HEK293 (cell line): ENCODE measurements at regions not wholly inside any gene's neighbourhood (a gene's known extent, or its start where the extent isn't known, plus 50 kb on each side); places are given as distances from the start of the nearest gene placed in this dataset.

Experiments used
- CTCF ChIA-PET: fragments of 350-600 bp; formaldehyde crosslinking; extraction: SDS; loops from one replicate; lab custom pipeline; 2021; ENCODE audit warnings: antibody characterized with exemption; lab: Yijun Ruan, JAX
- POLR2A ChIA-PET: fragments of 300-600 bp; formaldehyde crosslinking; extraction: SDS; loops from one replicate; lab custom pipeline; 2020; ENCODE audit warnings: antibody characterized with exemption, inconsistent platforms; lab: Yijun Ruan, JAX
- H3K27ac ChIP-seq: fragments of 200-500 bp; sonication (Bioruptor generic); 2 replicates; pipeline ENCODE4 v1.5.1; 2014; ENCODE audit warnings: low read depth, low read length, control low read depth, inconsistent platforms; ENCODE audit errors: extremely low read depth
- H3K36me3 ChIP-seq, 2 experiments: fragments of 200-500 bp in 1 of 2; sonication (Bioruptor generic) in 1 of 2; 1 replicate in 1 of 2; 2 replicates in 1 of 2; pipeline ENCODE4 v1.5.1; 2014 to 2017; ENCODE audit warnings: inconsistent platforms in 2 of 2, low read length in 2 of 2; ENCODE audit not compliant: control insufficient read depth in 2 of 2, insufficient read depth in 1 of 2
- H3K4me1 ChIP-seq: fragments of 200-500 bp; sonication (Bioruptor generic); 2 replicates; pipeline ENCODE4 v1.5.1; 2014; ENCODE audit warnings: mild to moderate bottlenecking, low read length, inconsistent platforms; ENCODE audit not compliant: control insufficient read depth, insufficient read depth
- H3K4me3 ChIP-seq: 2 replicates; pipeline ENCODE4 v1.5.1; 2011; ENCODE audit warnings: low read depth, mild to moderate bottlenecking, control low read depth, low read length, moderate library complexity
- H3K9me3 ChIP-seq: fragments of 200-500 bp; sonication (Bioruptor generic); 2 replicates; pipeline ENCODE4 v1.5.1; 2014; ENCODE audit warnings: low read depth, low read length, inconsistent platforms; ENCODE audit not compliant: control insufficient read depth, insufficient read depth
- EGR2 ChIP-seq: fragments of 450-650 bp; formaldehyde crosslinking; IDR thresholded peaks from 2 replicates; pipeline ENCODE4 v1.5.1; 2016; ENCODE audit warnings: low read depth, missing biosample characterization, missing genetic modification characterization
- FEZF1 ChIP-seq: fragments of 450-650 bp; formaldehyde crosslinking; IDR thresholded peaks from 2 replicates; pipeline ENCODE4 v1.5.1; 2016; ENCODE audit warnings: missing biosample characterization, missing genetic modification characterization
- OSR2 ChIP-seq: fragments of 450-650 bp; formaldehyde crosslinking; IDR thresholded peaks from 2 replicates; pipeline ENCODE4 v1.5.1; 2016; ENCODE audit warnings: missing biosample characterization, missing genetic modification characterization
- PRDM1 ChIP-seq: fragments of 450-650 bp; formaldehyde crosslinking; IDR thresholded peaks from 2 replicates; pipeline ENCODE4; 2016; ENCODE audit warnings: missing biosample characterization, missing genetic modification characterization
- RBAK ChIP-seq: fragments of 450-650 bp; formaldehyde crosslinking; IDR thresholded peaks from 2 replicates; pipeline ENCODE4 v1.5.1; 2016; ENCODE audit warnings: missing biosample characterization, missing genetic modification characterization
- ZBTB8A ChIP-seq: fragments of 450-650 bp; formaldehyde crosslinking; IDR thresholded peaks from 2 replicates; pipeline ENCODE4 v1.5.1; 2016; ENCODE audit warnings: missing biosample characterization, missing genetic modification characterization
- ZNF132 ChIP-seq: fragments of 450-650 bp; formaldehyde crosslinking; IDR thresholded peaks from 2 replicates; pipeline ENCODE4 v1.5.1; 2017; ENCODE audit warnings: missing biosample characterization, missing genetic modification characterization, borderline replicate concordance
- ZNF174 ChIP-seq: fragments of 450-650 bp; formaldehyde crosslinking; IDR thresholded peaks from 2 replicates; pipeline ENCODE4 v1.5.0; 2017; ENCODE audit warnings: missing biosample characterization, mild to moderate bottlenecking, missing genetic modification characterization
- ZNF18 ChIP-seq: fragments of 450-650 bp; formaldehyde crosslinking; IDR thresholded peaks from 2 replicates; pipeline ENCODE4 v1.5.1; 2016; ENCODE audit warnings: missing biosample characterization, missing genetic modification characterization
- ZNF19 ChIP-seq: fragments of 450-650 bp; formaldehyde crosslinking; IDR thresholded peaks from 2 replicates; pipeline ENCODE4; 2016; ENCODE audit warnings: missing biosample characterization, missing genetic modification characterization, low read depth
- ZNF2 ChIP-seq: fragments of 450-650 bp; formaldehyde crosslinking; IDR thresholded peaks from 2 replicates; pipeline ENCODE4 v1.5.1; 2016; ENCODE audit warnings: missing biosample characterization, missing genetic modification characterization
- ZNF248 ChIP-seq: fragments of 450-650 bp; formaldehyde crosslinking; IDR thresholded peaks from 2 replicates; pipeline ENCODE4 v1.5.1; 2017; ENCODE audit warnings: missing biosample characterization, missing genetic modification characterization
- ZNF266 ChIP-seq: fragments of 450-650 bp; formaldehyde crosslinking; IDR thresholded peaks from 2 replicates; pipeline ENCODE4 v1.5.1; 2016; ENCODE audit warnings: missing biosample characterization, missing genetic modification characterization, low read depth
- ZNF350 ChIP-seq: fragments of 450-650 bp; formaldehyde crosslinking; IDR thresholded peaks from 2 replicates; pipeline ENCODE4 v1.5.0; 2017; ENCODE audit warnings: missing biosample characterization, mild to moderate bottlenecking, missing genetic modification characterization
- ZNF394 ChIP-seq: fragments of 450-650 bp; formaldehyde crosslinking; IDR thresholded peaks from 2 replicates; pipeline ENCODE4 v1.5.1; 2016; ENCODE audit warnings: missing biosample characterization, missing genetic modification characterization, mild to moderate bottlenecking, moderate library complexity, borderline replicate concordance
- ZNF398 ChIP-seq: fragments of 450-650 bp; formaldehyde crosslinking; IDR thresholded peaks from 2 replicates; pipeline ENCODE4 v1.5.1; 2017; ENCODE audit warnings: missing biosample characterization, missing genetic modification characterization
- ZNF530 ChIP-seq: fragments of 450-650 bp; formaldehyde crosslinking; IDR thresholded peaks from 2 replicates; pipeline ENCODE4 v1.5.1; 2016; ENCODE audit warnings: low read depth, missing biosample characterization, missing genetic modification characterization
- ZNF585B ChIP-seq: fragments of 450-650 bp; formaldehyde crosslinking; IDR thresholded peaks from 2 replicates; pipeline ENCODE4 v1.5.1; 2016; ENCODE audit warnings: missing biosample characterization, missing genetic modification characterization
- ZNF624 ChIP-seq: fragments of 450-650 bp; formaldehyde crosslinking; IDR thresholded peaks from 2 replicates; pipeline ENCODE4 v1.5.1; 2017; ENCODE audit warnings: missing biosample characterization, missing genetic modification characterization
- ZNF626 ChIP-seq: fragments of 450-650 bp; sonication (Bioruptor Pico); formaldehyde crosslinking; IDR thresholded peaks from 2 replicates; pipeline ENCODE4 v1.5.1; 2018; ENCODE audit warnings: missing biosample characterization, missing genetic modification characterization, inconsistent platforms
- ZNF645 ChIP-seq: fragments of 450-650 bp; formaldehyde crosslinking; IDR thresholded peaks from 2 replicates; pipeline ENCODE4; 2016; ENCODE audit warnings: missing biosample characterization, missing genetic modification characterization
- ZNF658 ChIP-seq: fragments of 450-650 bp; formaldehyde crosslinking; IDR thresholded peaks from 2 replicates; pipeline ENCODE4; 2016; ENCODE audit warnings: missing biosample characterization, missing genetic modification characterization
- ZNF664 ChIP-seq: fragments of 450-650 bp; formaldehyde crosslinking; IDR thresholded peaks from 2 replicates; pipeline ENCODE4 v1.5.1; 2016; ENCODE audit warnings: missing biosample characterization, missing genetic modification characterization
- ZNF707 ChIP-seq: fragments of 450-650 bp; formaldehyde crosslinking; IDR thresholded peaks from 2 replicates; pipeline ENCODE4 v1.5.1; 2016; ENCODE audit warnings: missing biosample characterization, missing genetic modification characterization
- ZNF747 ChIP-seq: fragments of 450-650 bp; formaldehyde crosslinking; IDR thresholded peaks from 2 replicates; pipeline ENCODE4 v1.5.1; 2016; ENCODE audit warnings: missing biosample characterization, missing genetic modification characterization
- ZNF792 ChIP-seq: fragments of 450-650 bp; formaldehyde crosslinking; IDR thresholded peaks from 2 replicates; pipeline ENCODE4 v1.5.1; 2016; ENCODE audit warnings: missing biosample characterization, missing genetic modification characterization
- TF ChIP-seq, protein P1 (sequence below): fragments of 450-650 bp; formaldehyde crosslinking; IDR thresholded peaks from 2 replicates; pipeline ENCODE4 v1.5.1; 2016; ENCODE audit warnings: missing biosample characterization, missing genetic modification characterization

GRCh38 chr16:65787921-65788320 is 578.6 kb upstream of the CDH5 start:
- Histone ChIP-seq H3K4me1 (no peaks in the 10 kb centered on the region), H3K4me3 (no peak overlapping the region), H3K9me3 (no peaks in the 10 kb centered on the region), H3K36me3 (no peaks in the 10 kb centered on the region)
- CTCF ChIA-PET, result no interaction called here
- no peak for TF ChIP-seq ZNF248 (tag by site-specific recombination)
- no peak for TF ChIP-seq ZNF19 (tag by site-specific recombination)
- no peak for TF ChIP-seq ZNF747 (tag by site-specific recombination)
- TF ChIP-seq, all 188 proteins: peak for 0
- POLR2A ChIA-PET, result no interaction called here
- no peak overlapping the region for H3K27ac ChIP-seq

GRCh38 chr16:65786916-65787315 is 579.6 kb upstream of the CDH5 start:
- no peak for TF ChIP-seq ZBTB8A (tag by site-specific recombination)
- TF ChIP-seq EGR2 (tag by site-specific recombination), result no peak
- no peak for TF ChIP-seq ZNF18
- TF ChIP-seq ZNF658, result no peak
- CTCF ChIA-PET, result no interaction called here

GRCh38 chr16:65783709-65784474 is 582.6 kb upstream of the CDH5 start:
- Histone ChIP-seq H3K9me3 (no peaks in the 10 kb centered on the region), H3K4me3 (no peak overlapping the region), H3K4me1 (no peaks in the 10 kb centered on the region), H3K36me3 (no peaks in the 10 kb centered on the region), H3K27ac (no peak overlapping the region)
- CTCF ChIA-PET, result no interaction called here
- TF ChIP-seq ZNF132, result no peak
- no peak for TF ChIP-seq RBAK
- no peak for TF ChIP-seq ZNF792 (tag by site-specific recombination)
- TF ChIP-seq ZNF394 (tag by site-specific recombination), result no peak
- no peak for TF ChIP-seq PRDM1 (tag by site-specific recombination)
- TF ChIP-seq OSR2 (tag by site-specific recombination), result no peak
- TF ChIP-seq ZNF585B (tag by site-specific recombination), result no peak
- TF ChIP-seq ZNF350, result no peak
- no peak for TF ChIP-seq ZNF398 (tag by site-specific recombination)
- TF ChIP-seq ZNF530 (tag by site-specific recombination), result no peak
- TF ChIP-seq FEZF1 (tag by site-specific recombination), result no peak
- no peak for TF ChIP-seq ZNF266 (tag by site-specific recombination)
- TF ChIP-seq ZNF707 (tag by site-specific recombination), result no peak
- no peak for TF ChIP-seq ZNF626 (tag by site-specific recombination)
- TF ChIP-seq ZNF624 (tag by site-specific recombination), result no peak
- TF ChIP-seq, protein P1, sequence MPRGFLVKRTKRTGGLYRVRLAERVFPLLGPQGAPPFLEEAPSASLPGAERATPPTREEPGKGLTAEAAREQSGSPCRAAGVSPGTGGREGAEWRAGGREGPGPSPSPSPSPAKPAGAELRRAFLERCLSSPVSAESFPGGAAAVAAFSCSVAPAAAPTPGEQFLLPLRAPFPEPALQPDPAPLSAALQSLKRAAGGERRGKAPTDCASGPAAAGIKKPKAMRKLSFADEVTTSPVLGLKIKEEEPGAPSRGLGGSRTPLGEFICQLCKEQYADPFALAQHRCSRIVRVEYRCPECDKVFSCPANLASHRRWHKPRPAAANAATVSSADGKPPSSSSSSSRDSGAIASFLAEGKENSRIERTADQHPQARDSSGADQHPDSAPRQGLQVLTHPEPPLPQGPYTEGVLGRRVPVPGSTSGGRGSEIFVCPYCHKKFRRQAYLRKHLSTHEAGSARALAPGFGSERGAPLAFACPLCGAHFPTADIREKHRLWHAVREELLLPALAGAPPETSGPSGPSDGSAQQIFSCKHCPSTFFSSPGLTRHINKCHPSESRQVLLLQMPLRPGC (tag by site-specific recombination), result no peak
- TF ChIP-seq ZNF664 (tag by site-specific recombination), result no peak
- no peak for TF ChIP-seq ZNF645 (tag by site-specific recombination)
- no peak for TF ChIP-seq ZNF174 (tag by site-specific recombination)
- TF ChIP-seq ZNF2 (tag by site-specific recombination), result no peak
- POLR2A ChIA-PET, result no interaction called here

More at GRCh38 chr16:65786916-65787315, 579.6 kb upstream of the CDH5 start:
- no peaks in the 10 kb centered on the region for H3K9me3 ChIP-seq
- no peak overlapping the region for H3K27ac ChIP-seq
- H3K4me3 ChIP-seq, result no peak overlapping the region
- no peaks in the 10 kb centered on the region for H3K36me3 ChIP-seq
- POLR2A ChIA-PET, result no interaction called here
- no peaks in the 10 kb centered on the region for H3K4me1 ChIP-seq
